ENCODE measurements at regions not wholly inside any gene's neighbourhood (a gene's known extent, or its start where the extent isn't known, plus 50 kb on each side); places are given as distances from the start of the nearest gene placed in this dataset.

GRCh38 chr5:104177651-104178050 lies 615.1 kb upstream of the NUDT12 start:
- Histone ChIP-seq H4K20me1 (ENCODE audit: control insufficient read depth, insufficient read depth, insufficient read length) (no peaks in the 10 kb centered on the region), H4K8ac (replicated peaks; ENCODE audit: insufficient read length, low read depth, low read length) (no peak overlapping the region), H2BK20ac (ENCODE audit: low read depth, low read length, poor library complexity, severe bottlenecking) (no peak overlapping the region), H3K23ac (ENCODE audit: insufficient read length, low read depth, low read length) (no peak overlapping the region), H3K18ac (ENCODE audit: insufficient read length, low read depth, low read length) (no peak overlapping the region), H3K4ac (ENCODE audit: low read depth, low read length) (no peak overlapping the region), H2BK5ac (ENCODE audit: insufficient read length, low read length) (no peak overlapping the region), H3T11ph (ENCODE audit: low read length) (no peak overlapping the region), H3K9ac (ENCODE audit: extremely low read depth, insufficient read length, low read length) (no peak overlapping the region), H4K91ac (ENCODE audit: insufficient read length, low read depth, low read length) (no peak overlapping the region), H3K56ac (ENCODE audit: insufficient read length, low read depth, low read length) (no peak overlapping the region), H3K79me1 (ENCODE audit: insufficient read depth, low read depth, low read length, poor library complexity, severe bottlenecking) (no peaks in the 10 kb centered on the region), H4K5ac (ENCODE audit: insufficient read length, low read depth, low read length) (no peak overlapping the region), H2BK12ac (ENCODE audit: insufficient read length, low read depth, low read length) (no peak overlapping the region), H2BK15ac (ENCODE audit: low read depth, low read length) (no peak overlapping the region), H3K27me3 (ENCODE audit: insufficient read depth, low read length) (no peaks in the 10 kb centered on the region), H3K23me2 (ENCODE audit: insufficient read length, low read depth, low read length, poor library complexity, severe bottlenecking) (no peaks in the 10 kb centered on the region), H3K27ac (ENCODE audit: insufficient read length, low read depth, low read length) (no peak overlapping the region), H3K9me3 (ENCODE audit: control insufficient read depth, low read depth, low read length) (peaks cover 29% of the 10 kb centered on the region), H3K4me1 (ENCODE audit: insufficient read depth, low read length) (no peaks in the 10 kb centered on the region), H3K14ac (ENCODE audit: insufficient read depth, low read length) (no peak overlapping the region), H3K79me2 (ENCODE audit: insufficient read depth, low read length) (no peaks in the 10 kb centered on the region), H2AK5ac (ENCODE audit: insufficient read length, low read length) (no peak overlapping the region), H2BK120ac (ENCODE audit: low read depth, low read length, poor library complexity, severe bottlenecking) (no peak overlapping the region), H3K4me2 (ENCODE audit: insufficient read depth, insufficient read length, low read length) (no peak overlapping the region), H2AFZ (ENCODE audit: low read length) (no peak overlapping the region)
- Mint-ChIP-seq H3K27me3 (ENCODE audit: low read depth) (no peaks in the 10 kb centered on the region), H3K9me3 (peaks cover 35 to 36% of the 10 kb centered on the region in 2 experiments), H3K4me1 (no peaks in the 10 kb centered on the region), H3K36me3 (ENCODE audit: insufficient read depth in 1 of 3, low read depth in 3 of 3) (peaks cover 19 to 37% (median 25%) of the 10 kb centered on the region in 3 experiments), H3K4me3 (no peak overlapping the region), H3K27ac (no peak overlapping the region)
- no peak for TF ChIP-seq CTCF (conservative IDR thresholded peaks at IDR 0.05)
- DNase-seq = no peak
- no CpG with 5 or more reads among the region's 2 CpGs for WGBS (ENCODE audit: extremely low coverage, insufficient read length, low lambda C conversion rate)
